PC-9 (cell line): ENCODE measurements at regions not wholly inside any gene's neighbourhood (a gene's known extent, or its start where the extent isn't known, plus 50 kb on each side); places are given as distances from the start of the nearest gene placed in this dataset.
"Not testable (repeated sequence)": the region's sequence is repeated elsewhere in the genome, so short reads cannot be mapped to it uniquely, and the experiment has no call there.

Source experiments
- BruUV-seq: library from RNA; stranded (reverse); fragments of 400-500 nt; replicated peaks from 2 replicates; lab custom pipeline; 2021; lab: Mats Ljungman, UMichigan
- CTCF ChIA-PET: fragments of 300-600 bp; sonication (Branson Sonifier 250); formaldehyde crosslinking; loops from one replicate; lab custom pipeline; 2022; ENCODE audit warnings: antibody characterized with exemption; lab: Charles Lee
- POLR2A ChIA-PET: fragments of 300-600 bp; sonication (Branson Sonifier 250); formaldehyde crosslinking; loops from one replicate; lab custom pipeline; 2022; ENCODE audit warnings: antibody characterized with exemption; ENCODE audit not compliant: unreplicated experiment; lab: Charles Lee
- DNase-seq, 2 experiments: peaks; one replicate each; pipeline versions ENCODE4 v3.0.0 to v3.0.0-alpha.2; 2015 to 2022; ENCODE audit warnings: mixed read lengths in 1 of 2
- H2AFZ ChIP-seq: fragments of 200-600 bp; sonication (generic); 2 replicates; pipeline ENCODE4 v1.8.1; 2017; ENCODE audit warnings: antibody characterized with exemption
- H3F3A ChIP-seq: fragments of 200-600 bp; sonication (generic); 2 replicates; pipeline ENCODE4 v1.8.1; 2017; ENCODE audit warnings: antibody characterized with exemption, mild to moderate bottlenecking, low read depth; ENCODE audit not compliant: insufficient read depth
- H3K27ac ChIP-seq: fragments of 200-600 bp; sonication (generic); 2 replicates; pipeline ENCODE4 v1.6.1; 2016; ENCODE audit warnings: mixed run types
- H3K27me3 ChIP-seq: fragments of 200-600 bp; sonication (generic); 2 replicates; pipeline ENCODE4 v1.6.1; 2016; ENCODE audit warnings: low read depth, mixed run types; ENCODE audit not compliant: insufficient read depth
- H3K36me3 ChIP-seq: fragments of 200-600 bp; sonication (generic); 2 replicates; pipeline ENCODE4 v1.6.1; 2016; ENCODE audit warnings: low read depth, mixed run types
- H3K4me1 ChIP-seq: fragments of 200-600 bp; sonication (generic); replicated peaks from 2 replicates; pipeline ENCODE4 v1.6.1; 2016; ENCODE audit warnings: mixed run types; ENCODE audit not compliant: insufficient read depth
- H3K4me2 ChIP-seq: fragments of 200-600 bp; sonication (generic); 2 replicates; pipeline ENCODE4 v1.6.1; 2017; ENCODE audit warnings: mixed run types
- H3K4me3 ChIP-seq: fragments of 200-600 bp; sonication (generic); 2 replicates; pipeline ENCODE4 v1.6.1; 2016; ENCODE audit warnings: mixed run types
- H3K79me2 ChIP-seq: fragments of 200-600 bp; sonication (generic); 2 replicates; pipeline ENCODE4 v1.6.1; 2017; ENCODE audit warnings: low read depth, mixed run types
- H3K9me2 ChIP-seq: fragments of 200-600 bp; sonication (generic); 2 replicates; pipeline ENCODE4 v1.8.1; 2017; ENCODE audit warnings: mild to moderate bottlenecking; ENCODE audit not compliant: insufficient read depth
- H3K9me3 ChIP-seq: fragments of 200-600 bp; sonication (generic); 2 replicates; pipeline ENCODE4 v1.8.1; 2016; ENCODE audit warnings: low read depth; ENCODE audit not compliant: insufficient read depth
- H4K20me1 ChIP-seq: fragments of 200-600 bp; sonication (generic); 2 replicates; pipeline ENCODE4 v1.8.1; 2017; ENCODE audit not compliant: insufficient read depth
- EZH2 ChIP-seq: fragments of 200-600 bp; sonication (generic); IDR thresholded peaks from 2 replicates; pipeline ENCODE4 v1.8.0; 2017; ENCODE audit warnings: antibody characterized with exemption, low read depth
- intact Hi-C: fragments of 100-400 bp; cut with micrococcal nuclease; formaldehyde crosslinking; loops from one replicate; pipeline ENCODE4 v1.10.0; 2022; ENCODE audit not compliant: unreplicated experiment
- TF ChIP-seq, protein P1 (sequence below): fragments of 200-600 bp; sonication (generic); conservative IDR thresholded peaks from 2 replicates; pipeline ENCODE4 v1.6.1; 2017; ENCODE audit warnings: mixed run types, antibody characterized with exemption, mild to moderate bottlenecking, moderate library complexity

DNA sequence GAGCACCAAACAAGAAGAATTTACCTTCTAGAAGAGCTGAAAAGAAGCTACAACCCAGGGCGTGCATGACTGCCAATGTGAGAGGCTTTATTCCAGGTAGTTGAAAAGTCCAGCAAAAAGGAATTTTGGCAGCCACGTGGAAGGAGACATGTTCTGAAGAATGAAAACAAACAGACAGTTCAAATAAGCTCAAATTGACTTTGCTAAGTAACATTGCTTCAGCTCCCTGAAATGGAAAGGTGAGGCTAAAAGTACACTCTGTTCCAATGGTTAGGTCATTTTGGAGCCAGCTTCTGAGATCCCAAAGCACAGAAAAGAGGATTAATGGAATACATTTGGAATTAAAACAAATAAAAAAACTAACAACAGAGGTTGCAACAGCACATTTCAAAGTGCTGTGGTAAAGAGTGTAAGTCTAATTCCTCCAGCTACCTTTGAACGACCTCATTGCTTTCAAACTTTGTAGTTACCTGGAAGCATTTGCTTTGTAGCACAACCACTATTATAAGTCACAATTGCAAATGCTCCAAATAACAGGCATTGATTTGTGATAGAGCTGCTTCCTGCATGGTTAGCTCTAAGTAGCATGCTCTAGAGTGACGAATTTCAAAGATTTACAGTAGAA is 405.3 kb upstream of the EDA2R start:
- Histone ChIP-seq H4K20me1 (no peaks in the 10 kb centered on the region), H3K4me1 (no peaks in the 10 kb centered on the region), H3K27ac (no peak overlapping the region), H3K4me3 (no peak overlapping the region), H3K36me3 (no peaks in the 10 kb centered on the region), H3K4me2 (no peak overlapping the region), H3F3A (no peaks in the 10 kb centered on the region), H3K9me3 (no peaks in the 10 kb centered on the region), H3K27me3 (no peaks in the 10 kb centered on the region), H3K79me2 (no peaks in the 10 kb centered on the region), H3K9me2 (no peaks in the 10 kb centered on the region), H2AFZ (no peak overlapping the region)
- BruUV-seq = no TSS peak
- intact Hi-C loops = no loop called here
- TF ChIP-seq EZH2 = no peak
- TF ChIP-seq, protein P1, sequence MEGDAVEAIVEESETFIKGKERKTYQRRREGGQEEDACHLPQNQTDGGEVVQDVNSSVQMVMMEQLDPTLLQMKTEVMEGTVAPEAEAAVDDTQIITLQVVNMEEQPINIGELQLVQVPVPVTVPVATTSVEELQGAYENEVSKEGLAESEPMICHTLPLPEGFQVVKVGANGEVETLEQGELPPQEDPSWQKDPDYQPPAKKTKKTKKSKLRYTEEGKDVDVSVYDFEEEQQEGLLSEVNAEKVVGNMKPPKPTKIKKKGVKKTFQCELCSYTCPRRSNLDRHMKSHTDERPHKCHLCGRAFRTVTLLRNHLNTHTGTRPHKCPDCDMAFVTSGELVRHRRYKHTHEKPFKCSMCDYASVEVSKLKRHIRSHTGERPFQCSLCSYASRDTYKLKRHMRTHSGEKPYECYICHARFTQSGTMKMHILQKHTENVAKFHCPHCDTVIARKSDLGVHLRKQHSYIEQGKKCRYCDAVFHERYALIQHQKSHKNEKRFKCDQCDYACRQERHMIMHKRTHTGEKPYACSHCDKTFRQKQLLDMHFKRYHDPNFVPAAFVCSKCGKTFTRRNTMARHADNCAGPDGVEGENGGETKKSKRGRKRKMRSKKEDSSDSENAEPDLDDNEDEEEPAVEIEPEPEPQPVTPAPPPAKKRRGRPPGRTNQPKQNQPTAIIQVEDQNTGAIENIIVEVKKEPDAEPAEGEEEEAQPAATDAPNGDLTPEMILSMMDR = no peak
- DNase-seq = no peak
- ChIA-PET CTCF (no interaction called here), POLR2A (no interaction called here)

DNA sequence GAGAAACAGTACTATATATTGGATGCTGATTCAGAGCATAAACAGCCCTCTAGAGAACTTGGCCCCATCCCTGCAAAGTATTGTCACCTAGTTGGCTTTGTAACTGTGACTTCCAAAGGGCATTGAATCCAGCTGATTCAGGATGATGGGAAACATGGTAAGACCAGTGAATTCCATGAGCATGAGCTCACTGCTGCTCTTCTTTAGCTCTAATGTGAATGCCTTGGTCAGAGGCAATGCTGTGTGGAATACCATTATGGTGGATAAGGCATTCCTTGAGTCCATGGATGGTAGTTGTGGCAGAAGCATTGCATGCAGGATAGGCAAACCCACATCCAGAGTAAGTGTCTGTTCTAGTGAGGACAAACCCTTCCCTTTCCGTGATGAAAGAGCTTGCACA is 365.6 kb upstream of the EDA2R start:
- no peak for DNase-seq
- ChIA-PET POLR2A (no interaction called here), CTCF (no interaction called here)
- Histone ChIP-seq H3K4me3 (no peak overlapping the region), H2AFZ (no peak overlapping the region), H3K4me2 (no peak overlapping the region), H3K27me3 (no peaks in the 10 kb centered on the region), H3K9me3 (no peaks in the 10 kb centered on the region), H3F3A (no peaks in the 10 kb centered on the region), H3K4me1 (no peaks in the 10 kb centered on the region), H4K20me1 (no peaks in the 10 kb centered on the region), H3K79me2 (no peaks in the 10 kb centered on the region), H3K27ac (no peak overlapping the region), H3K36me3 (no peaks in the 10 kb centered on the region), H3K9me2 (no peaks in the 10 kb centered on the region)
- TF ChIP-seq EZH2 = no peak
- TF ChIP-seq, protein P1 = no peak
- no TSS peak for BruUV-seq
- intact Hi-C loops = no loop called here

DNA sequence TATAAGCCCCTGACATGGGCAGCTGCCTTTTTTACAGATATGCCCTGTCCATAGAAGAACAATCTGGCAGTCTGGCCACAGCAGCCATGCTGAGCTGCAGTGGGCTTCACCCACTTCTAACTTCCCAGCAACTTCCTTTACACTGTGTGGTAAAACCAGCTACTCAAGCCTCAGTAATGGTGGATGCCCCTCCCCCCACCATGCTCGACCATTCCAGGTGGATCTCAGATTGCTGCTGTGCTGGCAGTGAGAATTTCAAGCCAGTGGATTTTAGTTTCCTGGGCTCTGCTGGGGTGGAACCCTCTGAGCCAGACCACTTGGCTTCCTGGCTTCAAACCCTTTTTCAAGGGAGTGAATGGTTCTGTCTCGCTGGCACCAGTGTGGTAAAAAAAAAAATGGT is 355.9 kb upstream of the EDA2R start:
- H2AFZ ChIP-seq = no peak overlapping the region
- H4K20me1 ChIP-seq = no peaks in the 10 kb centered on the region
- H3K4me3 ChIP-seq = no peak overlapping the region
- ChIA-PET POLR2A (no interaction called here), CTCF (no interaction called here)
- intact Hi-C loops = no loop called here
- no peak for TF ChIP-seq EZH2
- TF ChIP-seq, protein P1 = no peak
- no peak overlapping the region for H3K4me2 ChIP-seq
- no peaks in the 10 kb centered on the region for H3K9me2 ChIP-seq
- H3K4me1 ChIP-seq = no peaks in the 10 kb centered on the region
- H3K36me3 ChIP-seq = no peaks in the 10 kb centered on the region
- no peak for DNase-seq
- H3K27me3 ChIP-seq = no peaks in the 10 kb centered on the region
- no peaks in the 10 kb centered on the region for H3K79me2 ChIP-seq
- H3F3A ChIP-seq = no peaks in the 10 kb centered on the region
- H3K27ac ChIP-seq = no peak overlapping the region
- no peaks in the 10 kb centered on the region for H3K9me3 ChIP-seq
- BruUV-seq = no TSS peak

DNA sequence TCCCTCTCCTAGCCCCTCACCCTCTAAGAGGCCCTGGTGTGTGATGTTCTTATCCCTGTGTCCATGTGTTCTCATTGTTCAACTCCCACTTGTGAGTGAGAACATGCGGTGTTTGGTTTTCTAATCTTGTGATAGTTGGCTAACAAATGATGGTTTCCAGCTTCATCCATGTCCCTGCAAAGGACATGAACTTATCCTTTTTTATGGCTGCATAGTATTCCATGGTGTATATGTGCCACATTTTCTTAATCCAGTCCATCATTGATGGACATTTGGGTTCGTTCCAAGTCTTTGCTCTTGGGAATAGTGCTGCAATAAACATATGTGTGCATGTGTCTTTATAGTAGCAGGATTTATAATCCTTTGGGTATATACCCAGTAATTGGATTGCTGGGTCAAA is 353.2 kb upstream of the EDA2R start:
- H3K4me3 ChIP-seq, H2AFZ ChIP-seq, H4K20me1 ChIP-seq, CTCF ChIA-PET, DNase-seq, H3K9me3 ChIP-seq, H3K9me2 ChIP-seq, H3F3A ChIP-seq, H3K79me2 ChIP-seq, H3K27ac ChIP-seq, H3K27me3 ChIP-seq, BruUV-seq, intact Hi-C loops, H3K4me2 ChIP-seq, POLR2A ChIA-PET, H3K36me3 ChIP-seq, H3K4me1 ChIP-seq: not testable (repeated sequence)
